Activated CD4-positive, CD25-positive, alpha-beta regulatory T cell treated with anti-CD3 and anti-CD28 coated beads, Interleukin-2, amount 50 U/mL, for 16 hours (primary cell): ENCODE measurements at regions not wholly inside any gene's neighbourhood (a gene's known extent, or its start where the extent isn't known, plus 50 kb on each side); places are given as distances from the start of the nearest gene placed in this dataset.
A peak's percentile ranks its signal among the peaks of the same experiment; 100 is the strongest.
"Not testable (repeated sequence)": the region's sequence is repeated elsewhere in the genome, so short reads cannot be mapped to it uniquely, and the experiment has no call there.

Experiments
- DNase-seq: peaks from one replicate; pipeline ENCODE4 v3.0.0-alpha.2; 2020; ENCODE audit warnings: low read depth, low spot score

DNA sequence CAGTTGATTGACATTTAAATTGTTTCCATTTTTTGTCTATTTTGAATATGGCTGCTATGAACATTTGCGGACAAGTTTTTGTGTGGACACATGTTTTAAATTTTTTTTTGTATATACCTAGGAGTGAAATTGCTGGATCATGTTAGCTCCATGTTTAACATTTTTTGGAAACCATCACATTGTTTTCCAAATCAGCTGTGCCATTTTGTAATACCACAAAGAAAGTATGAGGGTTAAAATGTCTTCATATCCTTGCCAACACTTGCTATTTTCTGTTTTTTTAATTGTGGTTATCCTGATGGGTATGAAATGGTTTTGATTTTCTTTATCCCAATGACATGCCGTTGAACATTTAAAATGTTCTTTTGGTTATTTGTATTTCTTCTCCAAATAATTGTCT, 52.1 kb downstream of the CARTPT start:
- no peak for DNase-seq

DNA sequence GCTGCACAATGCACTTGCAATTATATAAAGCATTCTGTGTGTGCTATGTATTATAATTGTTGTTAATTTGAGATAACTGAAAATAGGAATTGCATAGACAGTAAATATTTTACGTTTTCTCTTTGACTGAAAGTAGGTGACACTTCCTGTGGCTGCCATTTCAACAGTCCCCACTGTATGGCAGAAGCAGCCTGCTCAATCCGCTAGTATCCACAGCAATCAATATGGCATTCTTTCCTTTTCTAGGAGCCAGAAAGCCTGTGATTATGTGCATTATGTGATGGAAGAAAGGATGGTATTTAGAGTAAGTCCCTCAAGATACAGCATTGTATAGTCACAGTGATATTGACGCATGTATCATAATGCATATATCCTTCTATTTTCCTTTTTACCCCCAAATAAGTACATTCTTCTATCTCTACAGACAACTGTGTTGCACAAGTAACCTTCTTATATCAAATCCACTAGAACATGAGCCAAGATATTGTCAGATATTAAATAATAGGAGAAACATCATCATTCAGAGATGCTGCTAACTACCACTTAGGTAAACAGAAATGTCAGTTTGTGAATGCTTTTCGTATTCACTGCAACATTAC, 59.7 kb downstream of the CARTPT start:
- DNase-seq: no peak

DNA sequence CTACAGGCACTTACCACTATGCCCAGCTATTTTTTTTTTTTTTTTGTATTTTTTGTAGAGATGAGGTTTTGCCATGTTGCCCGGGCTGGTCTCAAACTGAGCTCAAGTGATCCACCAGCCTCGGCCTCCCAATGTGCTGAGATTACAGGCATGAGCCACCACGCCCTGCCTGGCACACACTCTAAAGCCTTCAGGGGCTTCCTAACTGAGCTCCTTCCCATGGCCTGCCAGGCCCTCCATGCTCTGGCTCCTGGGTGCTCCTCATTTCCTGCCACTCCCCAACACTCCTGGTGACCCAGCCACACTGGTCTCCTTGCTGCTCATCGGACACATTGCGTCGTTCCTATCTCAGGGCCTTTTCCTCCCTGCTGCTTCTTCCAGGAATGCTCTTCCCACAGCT, 61.5 kb downstream of the CARTPT start:
- DNase-seq: no peak

DNA sequence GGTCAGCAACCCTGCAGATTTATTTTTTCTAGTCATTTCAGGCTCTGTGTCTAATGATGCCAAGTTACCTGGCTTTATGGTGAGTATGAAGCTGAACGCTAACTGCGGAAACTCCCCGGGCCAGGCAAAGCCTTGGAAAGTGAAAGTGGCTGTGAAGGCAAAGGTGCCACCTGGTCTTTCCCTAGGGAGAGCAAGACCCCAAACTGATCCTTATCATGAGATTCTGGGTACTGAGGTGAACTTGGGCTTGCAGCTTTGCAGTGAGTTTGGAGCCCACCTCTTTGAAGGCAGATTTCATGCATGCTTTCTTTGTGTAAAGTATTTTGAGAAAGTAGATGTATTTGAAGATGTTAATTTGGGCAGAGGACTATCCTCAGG, 63.3 kb downstream of the CARTPT start:
- DNase-seq: no peak

DNA sequence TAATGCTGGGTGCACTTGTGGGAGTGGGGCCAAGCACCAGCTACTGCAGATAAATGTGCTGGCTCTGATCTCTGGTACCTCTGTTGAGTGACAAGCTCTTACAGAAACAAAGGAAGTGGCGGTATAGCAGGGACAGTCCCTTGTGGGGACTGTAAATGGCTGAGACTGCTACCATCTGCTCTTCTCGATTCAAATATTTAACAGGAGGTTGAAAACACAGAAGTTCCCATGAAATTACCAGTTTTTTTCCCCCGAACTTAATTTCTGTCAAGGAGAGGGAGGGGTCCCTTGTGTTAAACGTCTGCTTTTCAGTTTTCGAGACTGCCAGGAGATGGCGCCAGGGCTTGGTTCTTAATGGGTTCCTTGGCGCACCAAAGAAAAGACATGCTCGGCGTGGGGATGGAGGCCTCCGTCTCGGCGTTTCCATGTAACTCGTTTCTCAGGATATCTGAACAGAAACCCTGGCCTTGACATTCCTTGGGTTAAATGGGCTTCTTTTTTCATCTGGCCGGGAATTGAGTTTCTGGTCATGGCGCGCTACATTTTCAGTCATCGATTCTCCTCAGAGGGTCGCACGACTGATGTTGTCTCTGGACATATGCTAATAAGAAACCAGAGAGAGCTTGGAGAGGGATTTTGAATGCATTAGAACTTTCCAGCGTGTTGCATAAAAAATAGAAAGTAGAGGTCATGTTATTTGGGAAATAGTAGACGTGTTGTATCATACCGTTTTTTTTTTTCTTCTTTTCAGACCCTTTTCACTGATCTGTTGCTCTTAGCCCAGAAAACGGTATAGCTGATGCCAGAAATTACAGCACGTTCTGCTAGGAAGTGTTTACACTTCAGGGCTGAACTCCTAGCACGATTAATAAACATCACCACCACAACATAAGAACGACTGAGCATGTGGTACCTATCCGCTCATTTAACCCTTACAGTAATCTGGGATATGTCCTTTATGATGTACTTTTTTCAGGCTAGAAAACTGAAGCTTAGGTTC, 64.0 kb downstream of the CARTPT start:
- peak; percentile 17 for DNase-seq

DNA sequence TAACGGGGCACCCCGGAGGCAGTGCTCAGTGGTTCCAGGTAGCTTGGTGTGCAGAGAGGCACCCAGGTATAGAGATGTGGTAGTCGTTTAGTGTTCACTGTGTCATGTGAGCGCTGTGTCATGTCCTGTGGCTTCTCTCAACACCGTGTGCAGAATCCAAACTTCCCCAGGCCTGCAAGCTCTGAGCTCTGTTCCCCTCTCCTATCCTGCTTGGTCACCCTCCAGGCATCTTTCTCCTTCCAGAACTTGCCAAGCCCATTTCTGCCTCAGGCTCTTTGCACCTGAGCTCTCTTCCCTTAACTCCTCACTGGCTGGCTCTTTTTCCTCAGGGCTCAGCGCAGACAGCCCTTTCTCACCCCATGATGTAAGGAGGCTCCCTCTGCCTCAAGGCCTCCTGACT, 64.8 kb downstream of the CARTPT start:
- DNase-seq: no peak

DNA sequence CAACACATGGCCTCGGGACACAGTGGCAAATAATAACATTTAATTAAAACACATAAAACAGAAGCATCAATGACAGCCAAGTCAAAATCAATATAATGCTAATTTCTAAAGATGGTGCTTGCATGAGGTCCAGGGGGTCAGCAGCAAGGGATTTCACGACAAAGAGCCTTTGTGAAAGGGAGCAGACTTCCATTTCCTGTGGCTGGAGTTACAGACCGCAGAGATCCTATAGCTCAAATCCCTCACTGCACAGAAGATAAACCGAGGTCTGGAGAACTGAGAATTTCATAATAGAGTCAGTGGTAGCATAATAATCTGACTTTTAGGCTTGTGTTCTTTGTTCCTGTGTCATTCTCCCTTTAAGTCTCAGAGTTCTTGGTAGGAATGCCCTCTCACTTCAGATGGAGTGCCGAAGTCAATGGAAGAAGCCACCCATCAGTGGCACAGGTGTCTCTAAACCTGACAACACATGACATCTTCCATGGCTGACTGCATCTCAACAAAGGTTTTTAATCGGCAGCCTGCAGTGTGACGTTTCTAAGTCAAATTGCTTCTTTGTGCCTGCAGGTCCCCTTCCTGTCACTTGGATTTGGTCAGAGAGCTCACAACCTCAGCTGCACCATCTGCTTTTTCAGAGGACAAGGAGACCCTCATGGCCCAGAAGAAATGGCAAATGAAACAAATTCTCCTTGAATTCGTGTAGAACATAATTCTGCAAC, 67.4 kb downstream of the CARTPT start:
- no peak for DNase-seq

DNA sequence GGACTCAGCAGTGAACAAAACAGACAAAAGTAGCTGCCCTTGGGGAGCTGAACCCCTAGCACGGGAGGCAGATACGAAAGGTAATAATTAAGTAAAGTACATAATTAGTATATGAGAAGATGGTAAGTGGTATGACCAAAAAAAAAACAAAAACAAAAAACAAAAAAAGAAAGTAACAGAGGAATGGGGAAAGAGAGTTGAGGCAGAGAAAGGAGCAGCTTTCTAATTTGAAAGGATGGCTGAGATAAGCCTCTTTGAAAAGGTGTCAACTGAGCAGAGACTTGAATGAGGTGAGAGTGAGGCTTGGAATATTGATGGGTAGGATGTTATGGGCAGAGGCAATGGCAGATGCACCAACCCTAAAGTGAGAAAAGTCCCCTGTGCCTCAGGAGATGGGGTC, 69.7 kb downstream of the CARTPT start:
- DNase-seq: no peak

DNA sequence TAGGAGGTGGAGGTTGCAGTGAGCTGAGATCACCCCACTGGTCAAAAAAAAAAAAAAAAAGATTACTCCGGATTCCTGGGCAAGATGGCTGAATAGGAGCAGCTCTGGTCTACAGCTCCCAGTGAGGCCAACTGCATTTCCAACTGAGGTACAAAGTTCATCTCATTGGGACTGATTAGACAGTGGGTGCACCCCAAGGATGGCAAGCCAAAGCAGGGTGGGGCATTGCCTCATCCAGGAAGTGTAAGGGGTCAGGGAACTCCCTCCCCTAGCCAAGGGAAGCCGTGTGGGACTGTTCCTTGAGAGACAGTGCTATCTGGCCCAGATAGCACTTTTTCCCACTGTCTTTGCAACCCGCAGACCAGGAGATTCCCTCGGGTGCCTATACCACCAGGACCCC, 70.7 kb downstream of the CARTPT start:
- DNase-seq: no peak

DNA sequence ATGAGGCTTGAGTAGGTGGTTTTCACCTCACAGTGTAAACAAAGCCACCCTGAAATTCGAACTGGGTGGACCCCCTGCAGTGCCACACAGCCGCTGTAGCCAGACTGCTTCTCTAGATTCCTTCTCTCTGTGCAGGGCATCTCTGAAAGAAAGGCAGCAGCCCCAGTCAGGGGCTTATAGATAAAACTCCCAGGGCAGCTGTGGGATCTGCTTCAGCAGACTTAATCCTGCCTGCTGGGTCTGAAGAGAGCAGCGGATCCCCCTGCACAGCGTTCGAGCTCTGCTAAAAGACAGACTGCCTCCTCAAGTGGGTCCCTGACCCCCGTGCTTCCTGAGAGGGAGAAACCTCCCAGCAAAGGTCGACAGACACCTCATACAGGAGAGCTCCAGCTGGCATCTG, 71.4 kb downstream of the CARTPT start:
- DNase-seq: no peak

DNA sequence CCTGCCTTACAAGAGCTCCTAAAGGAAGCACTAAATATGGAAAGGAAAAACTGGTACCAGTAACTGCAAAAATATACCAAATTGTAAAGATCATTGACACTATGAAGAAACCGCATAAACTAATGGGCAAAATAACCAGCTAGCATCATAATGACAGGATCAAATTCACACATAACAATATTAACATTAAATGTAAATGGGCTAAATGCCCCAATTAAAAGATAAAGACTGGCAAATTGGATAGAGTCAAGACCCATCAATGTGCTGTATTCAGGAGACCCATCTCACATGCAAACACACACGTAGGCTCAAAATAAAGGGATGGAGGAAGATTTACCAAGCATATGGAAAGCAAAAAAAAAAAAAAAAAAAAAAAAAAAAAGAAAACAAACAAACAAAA, 73.0 kb downstream of the CARTPT start:
- DNase-seq: not testable (repeated sequence)

DNA sequence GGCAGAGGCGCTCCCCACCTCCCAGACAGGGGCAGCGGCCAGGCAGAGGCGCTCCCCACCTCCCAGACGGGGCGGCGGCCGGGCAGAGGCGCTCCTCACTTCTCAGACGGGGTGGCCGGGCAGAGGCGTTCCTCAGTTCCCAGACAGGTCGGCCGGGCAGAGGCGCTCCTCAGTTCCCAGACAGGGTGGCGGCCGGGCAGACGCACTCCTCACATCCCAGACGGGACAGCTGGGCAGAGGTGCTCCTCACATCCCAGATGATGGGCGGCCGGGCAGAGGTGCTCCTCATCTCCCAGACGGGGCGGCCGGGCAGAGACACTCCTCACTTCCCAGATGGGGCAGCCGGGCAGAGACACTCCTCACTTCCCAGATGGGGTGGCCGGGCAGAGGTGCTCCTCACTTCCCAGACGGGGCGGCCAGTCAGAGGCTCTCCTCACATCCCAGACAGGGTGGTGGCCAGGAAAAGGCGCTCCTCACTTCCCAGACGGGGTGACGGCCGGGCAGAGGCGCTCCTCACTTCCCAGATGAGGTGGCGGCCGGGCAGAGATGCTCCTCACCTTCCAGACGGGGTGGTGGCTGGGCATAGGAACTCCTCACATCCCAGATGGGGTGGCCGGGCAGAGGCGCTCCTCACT, 75.1 kb downstream of the CARTPT start:
- DNase-seq: no peak

DNA sequence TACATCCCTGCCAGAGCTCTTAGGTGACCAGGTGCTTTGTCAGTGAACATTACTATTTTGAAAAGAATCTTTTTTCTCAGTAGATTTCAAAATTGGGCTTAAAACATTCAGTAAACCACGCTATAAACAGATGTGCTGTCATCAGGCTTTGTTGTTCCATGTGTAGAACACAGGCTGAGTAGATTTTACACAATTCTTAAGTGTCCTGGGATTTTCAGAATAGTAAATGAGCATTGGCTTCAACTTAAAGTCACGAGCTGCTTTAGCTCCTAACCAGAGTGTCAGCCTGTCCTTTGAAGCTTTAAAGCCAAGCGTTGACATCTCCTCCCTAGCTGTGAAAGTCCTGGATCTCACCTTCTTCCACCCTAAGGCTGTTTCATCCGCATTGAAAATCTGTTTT, 83.6 kb downstream of the CARTPT start:
- no peak for DNase-seq

DNA sequence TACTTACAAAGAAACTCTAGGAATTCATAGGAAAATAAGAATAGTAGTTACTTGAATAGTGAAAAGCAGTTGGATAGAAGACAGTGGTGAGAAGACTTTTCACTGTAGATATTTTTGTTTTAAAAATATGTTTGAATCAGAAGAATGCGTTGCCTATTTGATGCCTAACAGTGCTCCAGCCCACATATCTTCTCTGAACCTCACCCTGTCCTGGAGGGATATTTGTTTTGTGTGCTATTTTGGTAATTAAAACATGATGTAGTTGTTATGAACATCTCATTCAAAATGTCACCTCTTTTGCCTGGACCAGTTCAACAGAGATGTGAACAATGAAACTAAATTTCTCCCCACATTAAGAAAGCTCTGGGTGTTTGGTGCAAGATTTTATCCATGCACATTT, 87.6 kb downstream of the CARTPT start:
- no peak for DNase-seq

DNA sequence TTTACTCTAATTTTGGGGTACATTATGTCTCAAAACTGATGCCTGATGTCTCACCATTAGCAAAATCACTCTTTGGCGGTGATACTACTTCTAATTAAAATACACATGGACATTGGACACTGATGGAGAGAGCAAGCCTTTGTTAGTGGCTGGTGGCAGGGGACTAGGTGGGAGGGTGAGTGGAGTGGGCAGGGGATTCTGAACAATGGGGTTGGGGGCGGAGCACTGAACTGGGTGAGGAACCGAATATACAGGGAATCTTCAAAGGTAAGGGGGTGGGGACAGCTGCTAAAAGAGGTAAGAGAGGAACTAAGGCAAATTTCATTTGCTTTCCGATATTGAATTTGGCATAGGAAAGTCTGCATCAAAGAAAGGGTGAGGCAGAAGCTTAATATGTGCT, 88.8 kb downstream of the CARTPT start:
- DNase-seq: no peak

DNA sequence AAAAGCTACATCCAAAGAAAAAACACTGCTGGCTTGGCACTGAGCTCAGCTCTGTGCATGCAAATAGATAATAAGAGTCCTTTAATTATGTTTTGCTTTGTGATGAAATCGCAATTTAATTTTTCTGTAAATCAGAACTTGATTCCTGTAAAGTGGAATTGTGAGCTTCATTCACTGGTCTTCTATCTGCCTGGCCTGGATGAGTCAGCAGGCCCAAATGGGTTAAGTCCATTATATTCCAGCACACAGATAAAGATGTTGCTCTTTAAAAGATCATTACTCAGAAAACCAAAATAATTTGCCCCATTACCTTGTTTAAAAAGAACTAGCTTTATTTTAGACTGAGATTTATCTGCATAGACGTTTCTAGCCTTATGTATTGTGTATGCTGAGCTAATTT, 90.4 kb downstream of the CARTPT start:
- no peak for DNase-seq

DNA sequence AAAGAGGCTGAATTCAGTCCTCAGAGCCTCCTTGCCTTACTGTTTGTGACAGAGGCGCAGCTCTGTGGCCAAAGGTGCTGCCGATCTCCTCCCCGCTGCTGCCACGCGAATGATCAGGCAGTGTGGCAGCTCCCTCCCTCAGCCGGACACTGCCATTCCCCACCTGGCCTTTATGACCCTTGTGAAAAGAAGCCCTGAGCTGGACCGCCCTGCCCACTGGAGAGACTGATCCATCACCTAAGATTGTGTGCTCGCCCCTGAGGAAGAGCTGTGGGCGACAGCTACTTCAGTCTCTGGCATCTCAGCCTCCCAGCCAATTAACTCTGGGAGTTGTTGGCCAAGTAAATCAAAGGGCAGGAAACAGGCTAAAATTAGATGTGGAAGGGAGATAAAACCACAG, 90.9 kb downstream of the CARTPT start:
- no peak for DNase-seq

DNA sequence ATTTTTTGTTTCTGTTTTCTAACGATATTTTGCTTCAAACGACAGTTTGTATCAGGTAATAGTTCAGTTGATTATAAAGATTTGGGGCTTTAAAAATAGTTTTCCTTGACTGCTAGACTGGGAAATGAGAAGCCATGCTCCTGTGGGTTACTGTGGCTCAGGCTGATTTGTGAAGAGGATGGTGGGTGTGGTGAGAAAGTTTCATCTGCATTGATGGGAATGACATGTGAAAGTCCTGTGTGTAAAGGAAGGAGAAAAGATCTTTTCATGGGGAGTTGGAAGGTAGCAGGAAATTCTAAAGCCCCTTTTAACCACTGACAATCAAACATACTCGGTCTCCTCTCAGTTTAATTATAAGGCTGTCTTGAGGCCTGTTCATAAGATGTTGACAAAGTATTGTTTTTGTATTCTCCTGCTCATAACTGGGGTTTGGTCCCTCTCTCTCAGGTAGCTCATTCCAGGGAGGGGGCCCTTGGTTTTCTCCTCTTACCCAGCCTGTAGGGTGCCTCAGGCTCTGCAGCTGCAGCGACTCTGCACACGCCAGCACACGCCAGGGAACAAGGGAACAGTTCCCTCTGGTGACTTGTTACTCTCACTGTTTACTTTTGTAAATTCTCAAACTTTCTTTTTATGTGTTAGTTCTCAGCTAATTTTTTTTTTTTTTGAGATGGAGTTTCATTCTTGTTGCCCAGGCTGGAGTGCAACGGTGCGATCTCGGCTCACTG, 91.6 kb downstream of the CARTPT start:
- DNase-seq: no peak

DNA sequence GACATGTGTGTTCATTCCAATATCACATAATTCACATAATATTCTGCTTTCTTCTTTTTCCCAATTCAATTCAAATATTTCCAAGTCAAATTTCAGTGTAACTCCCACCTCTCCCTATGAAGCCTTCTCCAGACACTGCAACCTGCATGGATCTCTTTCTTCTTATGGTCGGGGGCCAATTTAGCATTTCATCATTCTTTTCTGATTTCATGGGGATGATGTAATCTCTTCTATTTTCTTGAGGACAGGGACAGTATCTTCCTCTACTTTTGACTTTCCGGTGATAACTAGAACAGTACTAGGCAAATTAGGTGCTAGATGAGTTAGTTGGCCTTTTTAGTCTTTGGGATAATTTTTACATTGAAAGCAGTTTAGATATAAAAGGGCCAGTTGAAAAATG, 92.7 kb downstream of the CARTPT start:
- DNase-seq: no peak

DNA sequence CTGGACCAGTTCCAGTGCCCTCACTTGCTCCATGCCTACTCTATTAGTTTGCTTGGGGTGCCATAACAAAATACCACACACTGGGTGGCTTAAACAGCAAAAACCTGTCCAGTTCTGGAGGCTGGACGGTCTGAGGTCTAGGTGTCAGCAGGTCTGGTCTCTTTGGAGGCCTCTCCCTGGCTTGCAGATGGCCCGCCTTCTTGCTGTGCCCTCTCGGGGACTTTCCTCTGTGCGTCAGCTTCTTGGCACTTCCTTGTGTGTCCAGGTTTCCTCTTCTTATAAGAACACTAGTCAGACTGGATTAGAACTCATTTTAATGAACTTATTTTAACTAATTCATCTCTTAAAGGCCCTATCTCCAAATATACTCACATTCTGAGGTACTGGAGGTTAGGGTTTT, 97.2 kb downstream of the CARTPT start:
- DNase-seq: no peak

DNA sequence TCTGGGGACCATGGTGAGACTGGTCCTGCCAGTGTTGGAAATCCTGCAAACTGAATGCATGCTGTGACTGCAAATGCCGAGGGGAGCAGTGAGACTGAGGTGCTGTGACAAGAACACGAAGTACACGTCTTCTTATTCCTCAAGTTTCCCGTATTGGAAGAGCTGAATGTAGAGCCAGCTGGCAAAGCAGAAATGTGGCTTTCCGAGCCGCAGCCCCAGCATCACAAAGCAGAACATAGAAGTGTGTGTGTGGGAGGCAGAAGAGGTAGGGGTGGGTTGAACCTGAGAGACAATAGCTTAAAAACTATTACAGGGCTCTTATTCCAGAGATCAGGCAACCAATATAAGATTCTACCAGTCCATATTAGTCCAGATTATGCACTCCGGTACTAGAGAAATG, 98.8 kb downstream of the CARTPT start:
- DNase-seq: no peak

DNA sequence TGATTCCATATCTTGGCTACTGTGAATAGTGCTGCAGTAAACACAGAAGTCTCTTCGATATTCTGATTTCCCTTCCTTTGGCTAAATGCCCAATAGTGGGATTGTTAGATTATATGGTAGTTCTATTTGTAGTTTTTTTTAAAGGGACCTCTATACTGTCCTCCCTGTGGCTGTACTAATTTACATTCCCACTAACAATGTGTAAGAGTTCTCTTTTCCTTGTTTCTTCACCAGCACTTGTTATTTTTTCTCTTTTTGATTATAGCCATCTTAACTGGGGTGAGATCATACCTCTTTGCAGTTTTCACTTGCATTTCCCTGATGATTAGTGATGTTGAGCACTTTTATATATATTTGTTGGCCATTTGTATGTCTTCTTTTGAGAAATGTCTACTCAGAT, 102.0 kb downstream of the CARTPT start:
- DNase-seq: no peak
